Type B pancreatic cell (in vitro differentiated cells): ENCODE measurements at regions not wholly inside any gene's neighbourhood (a gene's known extent, or its start where the extent isn't known, plus 50 kb on each side); places are given as distances from the start of the nearest gene placed in this dataset.

ENCODE experiments used
- DNase-seq: peaks from one replicate; pipeline ENCODE4 v3.0.0; 2021; ENCODE audit warnings: mixed read lengths; ENCODE audit not compliant: unreplicated experiment; ENCODE audit errors: extremely low spot score
- H3K27ac Mint-ChIP-seq: 2 replicates; pipeline ENCODE4 v1.8.0; 2021; ENCODE audit warnings: mild to moderate bottlenecking, mixed read lengths
- H3K27me3 Mint-ChIP-seq: 2 replicates; pipeline ENCODE4 v1.8.0; 2021; ENCODE audit warnings: mixed read lengths
- H3K36me3 Mint-ChIP-seq: 2 replicates; pipeline ENCODE4 v1.8.0; 2021; ENCODE audit warnings: mixed read lengths
- H3K4me1 Mint-ChIP-seq: one replicate; pipeline ENCODE4 v1.8.0; 2021; ENCODE audit warnings: mixed read lengths; ENCODE audit not compliant: unreplicated experiment
- H3K4me3 Mint-ChIP-seq: 2 replicates; pipeline ENCODE4 v1.8.0; 2021; ENCODE audit warnings: mild to moderate bottlenecking, mixed read lengths
- H3K9me3 Mint-ChIP-seq: 2 replicates; pipeline ENCODE4 v1.8.0; 2021; ENCODE audit warnings: mixed read lengths
- TF ChIP-seq, protein P1 (sequence below): fragments of 200-600 bp; sonication (generic); conservative IDR thresholded peaks from 2 replicates; pipeline ENCODE4 v1.5.0; 2021; ENCODE audit warnings: antibody characterized with exemption, mild to moderate bottlenecking

DNA sequence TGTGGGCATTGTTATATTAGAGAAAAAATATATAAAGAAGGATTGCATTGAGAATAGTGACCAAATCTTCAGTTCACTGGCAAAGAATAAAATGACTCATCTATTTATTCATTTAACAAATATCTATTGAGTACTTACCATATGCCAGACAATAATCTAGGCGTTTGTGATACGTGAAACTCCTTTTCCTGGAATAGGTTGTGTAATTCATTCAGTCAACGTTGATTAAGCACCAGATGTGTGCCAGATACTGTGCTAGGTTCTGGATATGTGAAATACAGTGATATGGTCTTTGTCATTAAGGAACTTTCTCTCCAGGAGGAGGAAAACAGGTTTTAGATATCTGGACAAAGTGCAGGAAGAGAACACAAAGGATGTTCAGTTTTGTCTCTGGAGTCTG is 344.5 kb downstream of the RWDD3 start:
- Mint-ChIP-seq H3K27ac (no peak overlapping the region), H3K36me3 (no peaks in the 10 kb centered on the region), H3K4me3 (no peak overlapping the region), H3K9me3 (peaks cover 6% of the 10 kb centered on the region), H3K4me1 (no peaks in the 10 kb centered on the region), H3K27me3 (peaks cover 10% of the 10 kb centered on the region)
- TF ChIP-seq, protein P1, sequence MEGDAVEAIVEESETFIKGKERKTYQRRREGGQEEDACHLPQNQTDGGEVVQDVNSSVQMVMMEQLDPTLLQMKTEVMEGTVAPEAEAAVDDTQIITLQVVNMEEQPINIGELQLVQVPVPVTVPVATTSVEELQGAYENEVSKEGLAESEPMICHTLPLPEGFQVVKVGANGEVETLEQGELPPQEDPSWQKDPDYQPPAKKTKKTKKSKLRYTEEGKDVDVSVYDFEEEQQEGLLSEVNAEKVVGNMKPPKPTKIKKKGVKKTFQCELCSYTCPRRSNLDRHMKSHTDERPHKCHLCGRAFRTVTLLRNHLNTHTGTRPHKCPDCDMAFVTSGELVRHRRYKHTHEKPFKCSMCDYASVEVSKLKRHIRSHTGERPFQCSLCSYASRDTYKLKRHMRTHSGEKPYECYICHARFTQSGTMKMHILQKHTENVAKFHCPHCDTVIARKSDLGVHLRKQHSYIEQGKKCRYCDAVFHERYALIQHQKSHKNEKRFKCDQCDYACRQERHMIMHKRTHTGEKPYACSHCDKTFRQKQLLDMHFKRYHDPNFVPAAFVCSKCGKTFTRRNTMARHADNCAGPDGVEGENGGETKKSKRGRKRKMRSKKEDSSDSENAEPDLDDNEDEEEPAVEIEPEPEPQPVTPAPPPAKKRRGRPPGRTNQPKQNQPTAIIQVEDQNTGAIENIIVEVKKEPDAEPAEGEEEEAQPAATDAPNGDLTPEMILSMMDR, result no peak
- no peak for DNase-seq

DNA sequence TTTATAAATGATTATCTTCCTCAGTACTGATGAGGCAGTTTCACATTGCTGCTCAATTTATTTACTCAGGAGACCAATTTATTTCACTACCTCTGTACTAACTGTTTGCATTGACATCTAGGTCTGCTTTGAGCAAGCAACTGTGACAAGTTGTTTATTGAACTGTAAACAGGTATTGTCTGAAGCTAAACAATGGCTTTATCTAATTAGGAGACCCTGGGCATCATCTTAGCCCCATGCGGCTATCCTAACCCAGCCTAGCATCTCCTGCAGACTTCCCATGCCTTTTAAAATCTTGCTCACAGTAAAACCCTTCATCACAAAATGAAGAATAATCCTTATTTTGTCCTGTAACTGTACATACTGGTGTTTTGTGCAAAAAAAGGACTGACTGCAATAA is 348.2 kb downstream of the RWDD3 start:
- Mint-ChIP-seq H3K36me3 (no peaks in the 10 kb centered on the region), H3K27ac (no peak overlapping the region), H3K4me3 (no peak overlapping the region), H3K4me1 (no peaks in the 10 kb centered on the region), H3K9me3 (no peaks in the 10 kb centered on the region), H3K27me3 (peaks cover 3% of the 10 kb centered on the region)
- DNase-seq, result no peak
- TF ChIP-seq, protein P1, result no peak

DNA sequence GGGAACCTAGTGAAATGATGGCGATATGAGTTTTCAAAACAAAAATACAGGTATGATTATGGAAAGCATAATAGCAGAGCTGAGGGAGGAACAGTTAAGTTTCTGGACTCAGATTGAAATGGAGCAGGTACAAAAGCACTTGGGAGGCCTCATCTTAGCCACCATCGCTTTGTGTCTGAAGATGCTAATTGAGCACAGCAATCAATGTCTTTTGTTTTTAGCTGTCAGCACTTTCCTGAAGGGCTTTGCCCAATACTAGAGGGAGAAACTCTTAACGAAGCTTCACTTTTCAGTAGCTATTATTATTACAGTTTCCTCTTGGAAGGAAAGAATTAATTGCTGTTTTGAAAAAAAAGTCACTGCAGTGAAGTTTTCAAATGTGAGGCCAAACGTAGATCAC is 348.7 kb downstream of the RWDD3 start:
- H3K9me3 Mint-ChIP-seq, result no peaks in the 10 kb centered on the region
- H3K36me3 Mint-ChIP-seq, result no peaks in the 10 kb centered on the region
- DNase-seq, result no peak
- no peak overlapping the region for H3K27ac Mint-ChIP-seq
- TF ChIP-seq, protein P1, result no peak
- no peaks in the 10 kb centered on the region for H3K4me1 Mint-ChIP-seq
- peaks cover 3% of the 10 kb centered on the region for H3K27me3 Mint-ChIP-seq
- H3K4me3 Mint-ChIP-seq, result no peak overlapping the region

DNA sequence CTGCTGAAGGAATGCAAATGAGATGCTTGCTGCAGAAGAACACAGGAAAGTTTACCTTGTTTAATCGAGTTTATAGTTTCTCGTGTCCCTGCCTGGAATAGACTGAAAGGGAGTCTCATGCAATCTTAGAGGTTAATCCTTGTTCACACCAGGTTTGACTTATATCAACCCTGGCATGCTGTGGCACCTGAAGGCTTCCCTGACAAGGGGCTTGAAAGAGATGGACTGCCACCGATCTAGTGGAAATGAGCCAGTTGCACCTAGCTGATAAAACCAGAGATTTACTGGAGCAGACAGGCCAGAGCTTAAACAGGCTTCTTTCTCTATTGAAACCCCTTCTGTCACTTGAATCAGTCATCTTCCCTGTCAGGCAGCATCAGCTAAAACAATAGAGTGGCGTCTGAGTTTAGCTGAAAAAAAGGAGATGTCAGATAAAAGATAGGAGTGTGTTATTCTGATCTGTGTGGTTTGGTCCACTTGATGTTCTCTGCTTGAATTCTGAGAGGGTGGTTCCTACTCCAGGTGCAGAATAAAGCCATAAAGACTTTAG is 349.7 kb downstream of the RWDD3 start:
- Mint-ChIP-seq H3K27me3 (peaks cover 1% of the 10 kb centered on the region), H3K9me3 (no peaks in the 10 kb centered on the region), H3K27ac (no peak overlapping the region), H3K4me3 (no peak overlapping the region), H3K4me1 (no peaks in the 10 kb centered on the region), H3K36me3 (no peaks in the 10 kb centered on the region)
- TF ChIP-seq, protein P1, result no peak
- DNase-seq, result no peak

DNA sequence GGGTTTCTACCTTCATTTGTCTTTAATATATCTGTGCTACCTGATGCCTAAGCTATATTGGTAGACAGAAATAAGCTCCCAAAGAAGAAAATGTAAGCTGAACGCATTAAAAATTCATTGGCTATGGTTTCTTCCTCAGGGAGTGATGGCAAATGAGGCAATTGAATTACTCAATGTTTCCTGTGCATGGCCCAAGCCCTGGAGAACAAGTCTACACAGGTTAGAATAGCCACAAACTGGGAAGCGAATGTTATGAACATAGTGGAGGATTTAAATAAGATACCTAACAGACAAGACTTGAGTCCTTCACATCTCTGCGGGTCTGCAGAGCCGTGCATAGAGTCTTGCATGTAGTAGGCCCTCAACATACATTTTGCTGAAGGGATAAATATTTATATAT is 350.3 kb downstream of the RWDD3 start:
- no peaks in the 10 kb centered on the region for H3K9me3 Mint-ChIP-seq
- no peaks in the 10 kb centered on the region for H3K27me3 Mint-ChIP-seq
- DNase-seq, result no peak
- H3K36me3 Mint-ChIP-seq, result no peaks in the 10 kb centered on the region
- no peak overlapping the region for H3K27ac Mint-ChIP-seq
- no peak overlapping the region for H3K4me3 Mint-ChIP-seq
- TF ChIP-seq, protein P1, result no peak
- no peaks in the 10 kb centered on the region for H3K4me1 Mint-ChIP-seq

DNA sequence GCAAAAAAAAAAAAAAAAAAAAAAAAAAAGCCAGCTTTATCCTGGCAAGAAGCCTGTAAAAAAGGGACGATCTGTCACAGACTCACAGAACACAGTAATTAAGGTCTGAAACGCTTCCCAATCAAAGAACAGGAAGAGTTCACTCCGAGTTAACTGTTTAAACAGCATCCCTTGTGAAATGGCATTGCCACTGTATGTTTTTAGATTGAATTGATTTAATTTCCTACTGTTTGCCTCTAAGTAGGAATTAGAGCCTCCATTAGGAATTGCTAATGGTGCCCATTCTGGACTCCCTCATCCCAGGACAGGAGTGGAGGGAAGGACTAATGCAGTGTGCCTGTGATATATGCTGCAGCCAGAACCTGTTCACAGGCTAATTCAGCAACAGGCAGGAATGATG is 370.8 kb downstream of the RWDD3 start:
- no peak overlapping the region for H3K4me3 Mint-ChIP-seq
- H3K36me3 Mint-ChIP-seq, result no peaks in the 10 kb centered on the region
- H3K27me3 Mint-ChIP-seq, result peaks cover 3% of the 10 kb centered on the region
- no peak for DNase-seq
- TF ChIP-seq, protein P1, result no peak
- no peak overlapping the region for H3K27ac Mint-ChIP-seq
- no peaks in the 10 kb centered on the region for H3K9me3 Mint-ChIP-seq
- no peaks in the 10 kb centered on the region for H3K4me1 Mint-ChIP-seq
